Dendritic cell treated with granulocyte-macrophage colony-stimulating factor and Interleukin-4, amounts not matched to agents 40 ng/mL and 50 ng/mL, for 4 days (primary cell): ENCODE measurements at regions not wholly inside any gene's neighbourhood (a gene's known extent, or its start where the extent isn't known, plus 50 kb on each side); places are given as distances from the start of the nearest gene placed in this dataset.
"Not testable (repeated sequence)": the region's sequence is repeated elsewhere in the genome, so short reads cannot be mapped to it uniquely, and the experiment has no call there.

Experiments
- H3K27ac Mint-ChIP-seq: one replicate; pipeline ENCODE4 v1.8.0; 2022; ENCODE audit warnings: mild to moderate bottlenecking, mixed read lengths
- H3K27me3 Mint-ChIP-seq: one replicate; pipeline ENCODE4 v1.8.0; 2022; ENCODE audit warnings: mild to moderate bottlenecking, mixed read lengths
- H3K36me3 Mint-ChIP-seq: one replicate; pipeline ENCODE4 v1.8.0; 2022; ENCODE audit warnings: low read depth, mixed read lengths
- H3K4me1 Mint-ChIP-seq: one replicate; pipeline ENCODE4 v1.8.0; 2022; ENCODE audit warnings: low read depth, mixed read lengths
- H3K4me3 Mint-ChIP-seq: one replicate; pipeline ENCODE4 v1.8.0; 2022; ENCODE audit warnings: mild to moderate bottlenecking, moderate library complexity, mixed read lengths
- H3K9me3 Mint-ChIP-seq: one replicate; pipeline ENCODE4 v1.8.0; 2022; ENCODE audit warnings: mixed read lengths
- intact Hi-C: fragments of 100-400 bp; cut with micrococcal nuclease; formaldehyde crosslinking; loops from one replicate; pipeline ENCODE4 v1.15.0; 2022

GRCh38 chr6:119523556-119523955, 174.0 kb upstream of the MAN1A1 start:
- H3K4me3 Mint-ChIP-seq = no peak overlapping the region
- no peak overlapping the region for H3K27ac Mint-ChIP-seq
- no peaks in the 10 kb centered on the region for H3K4me1 Mint-ChIP-seq
- H3K36me3 Mint-ChIP-seq = no peaks in the 10 kb centered on the region
- intact Hi-C loops = no loop called here
- no peaks in the 10 kb centered on the region for H3K27me3 Mint-ChIP-seq
- no peaks in the 10 kb centered on the region for H3K9me3 Mint-ChIP-seq

- Mint-ChIP-seq H3K36me3 (no peaks in the 10 kb centered on the region), H3K4me1 (no peaks in the 10 kb centered on the region), H3K9me3 (no peaks in the 10 kb centered on the region), H3K27me3 (no peaks in the 10 kb centered on the region), H3K27ac (no peak overlapping the region), H3K4me3 (no peak overlapping the region)
- intact Hi-C loops = no loop called here
Measured at GRCh38 chr6:119521251-119521650, 171.7 kb upstream of the MAN1A1 start.

GRCh38 chr6:119517428-119517827, 167.9 kb upstream of the MAN1A1 start:
- H3K4me1 Mint-ChIP-seq = no peaks in the 10 kb centered on the region
- no peaks in the 10 kb centered on the region for H3K36me3 Mint-ChIP-seq
- H3K27ac Mint-ChIP-seq = no peak overlapping the region
- intact Hi-C loops = no loop called here
- no peaks in the 10 kb centered on the region for H3K27me3 Mint-ChIP-seq
- H3K4me3 Mint-ChIP-seq = no peak overlapping the region
- no peaks in the 10 kb centered on the region for H3K9me3 Mint-ChIP-seq

- Mint-ChIP-seq H3K9me3 (no peaks in the 10 kb centered on the region), H3K27me3 (no peaks in the 10 kb centered on the region), H3K4me3 (no peak overlapping the region), H3K36me3 (no peaks in the 10 kb centered on the region), H3K27ac (no peak overlapping the region), H3K4me1 (no peaks in the 10 kb centered on the region)
- intact Hi-C loops = no loop called here
Measured at GRCh38 chr6:119514345-119514744, 164.8 kb upstream of the MAN1A1 start.

DNA sequence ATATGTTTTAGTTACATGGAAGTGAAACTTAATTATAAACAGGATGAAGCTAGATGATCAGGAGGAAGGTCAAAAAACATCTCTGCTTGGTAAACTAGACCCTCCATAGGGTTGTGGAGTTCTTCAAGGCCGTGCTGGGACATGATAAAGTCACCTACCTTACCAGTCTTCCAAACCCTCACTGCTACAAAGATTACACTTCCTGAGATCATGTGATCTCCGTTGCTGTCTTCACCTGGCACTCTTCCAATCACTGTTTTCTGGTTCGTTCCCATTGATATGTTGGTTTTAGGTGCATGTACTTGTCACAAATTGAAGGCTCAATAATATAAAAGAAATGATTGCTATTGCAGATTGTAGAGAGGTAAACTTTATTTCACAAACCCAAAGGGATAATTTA, 161.5 kb upstream of the MAN1A1 start:
- no peak overlapping the region for H3K4me3 Mint-ChIP-seq
- H3K27ac Mint-ChIP-seq = no peak overlapping the region
- intact Hi-C loops = no loop called here
- no peaks in the 10 kb centered on the region for H3K9me3 Mint-ChIP-seq
- H3K4me1 Mint-ChIP-seq = no peaks in the 10 kb centered on the region
- no peaks in the 10 kb centered on the region for H3K27me3 Mint-ChIP-seq
- no peaks in the 10 kb centered on the region for H3K36me3 Mint-ChIP-seq

- H3K4me3 Mint-ChIP-seq = no peak overlapping the region
- H3K27me3 Mint-ChIP-seq = no peaks in the 10 kb centered on the region
- H3K36me3 Mint-ChIP-seq = no peaks in the 10 kb centered on the region
- no peak overlapping the region for H3K27ac Mint-ChIP-seq
- H3K9me3 Mint-ChIP-seq = no peaks in the 10 kb centered on the region
- no peaks in the 10 kb centered on the region for H3K4me1 Mint-ChIP-seq
- intact Hi-C loops = no loop called here
Measured at GRCh38 chr6:119510246-119510645, 160.7 kb upstream of the MAN1A1 start.

DNA sequence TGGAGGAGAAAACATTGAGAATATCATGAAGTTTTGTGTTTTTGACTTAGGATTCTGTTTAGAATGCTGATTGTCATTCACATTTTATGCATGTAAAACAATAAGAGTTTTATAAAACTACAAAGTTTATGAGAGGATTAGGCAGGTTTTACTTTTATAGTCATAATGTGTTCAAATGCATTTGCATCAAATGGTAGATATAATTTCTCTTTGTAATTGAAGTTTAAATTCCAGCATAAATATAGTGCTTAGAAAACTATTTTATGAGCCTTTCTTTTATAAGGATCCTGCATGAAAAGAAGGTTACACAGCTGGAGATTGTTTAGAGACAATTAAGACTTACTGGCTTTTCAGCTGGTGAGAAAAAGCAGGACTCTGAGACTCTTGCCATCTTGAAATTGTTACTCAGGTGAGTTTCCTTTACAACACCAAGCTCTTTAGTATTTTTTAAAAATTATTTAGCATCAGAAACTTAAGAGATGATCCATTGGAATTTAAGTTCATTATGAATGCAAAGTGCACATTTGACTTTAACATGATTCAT, 157.1 kb upstream of the MAN1A1 start:
- no peak overlapping the region for H3K4me3 Mint-ChIP-seq
- no peaks in the 10 kb centered on the region for H3K27me3 Mint-ChIP-seq
- intact Hi-C loops = no loop called here
- no peaks in the 10 kb centered on the region for H3K9me3 Mint-ChIP-seq
- H3K27ac Mint-ChIP-seq = no peak overlapping the region
- no peaks in the 10 kb centered on the region for H3K36me3 Mint-ChIP-seq
- peaks cover 8% of the 10 kb centered on the region for H3K4me1 Mint-ChIP-seq

- Mint-ChIP-seq H3K27ac (no peak overlapping the region), H3K27me3 (no peaks in the 10 kb centered on the region), H3K36me3 (no peaks in the 10 kb centered on the region), H3K9me3 (no peaks in the 10 kb centered on the region), H3K4me3 (no peak overlapping the region), H3K4me1 (peaks cover 8% of the 10 kb centered on the region)
- intact Hi-C loops = no loop called here
Measured at GRCh38 chr6:119501798-119502483, 152.4 kb upstream of the MAN1A1 start.

GRCh38 chr6:119499797-119500196, 150.2 kb upstream of the MAN1A1 start:
- Mint-ChIP-seq H3K4me1 (peaks cover 8% of the 10 kb centered on the region), H3K27me3 (no peaks in the 10 kb centered on the region), H3K9me3 (no peaks in the 10 kb centered on the region), H3K4me3 (no peak overlapping the region), H3K27ac (no peak overlapping the region), H3K36me3 (no peaks in the 10 kb centered on the region)
- intact Hi-C loops = no loop called here

GRCh38 chr6:119497988-119498727, 148.6 kb upstream of the MAN1A1 start:
- Mint-ChIP-seq H3K27ac (no peak overlapping the region), H3K4me3 (no peak overlapping the region), H3K4me1 (peaks cover 8% of the 10 kb centered on the region), H3K27me3 (no peaks in the 10 kb centered on the region), H3K36me3 (no peaks in the 10 kb centered on the region), H3K9me3 (no peaks in the 10 kb centered on the region)
- intact Hi-C loops = no loop called here

DNA sequence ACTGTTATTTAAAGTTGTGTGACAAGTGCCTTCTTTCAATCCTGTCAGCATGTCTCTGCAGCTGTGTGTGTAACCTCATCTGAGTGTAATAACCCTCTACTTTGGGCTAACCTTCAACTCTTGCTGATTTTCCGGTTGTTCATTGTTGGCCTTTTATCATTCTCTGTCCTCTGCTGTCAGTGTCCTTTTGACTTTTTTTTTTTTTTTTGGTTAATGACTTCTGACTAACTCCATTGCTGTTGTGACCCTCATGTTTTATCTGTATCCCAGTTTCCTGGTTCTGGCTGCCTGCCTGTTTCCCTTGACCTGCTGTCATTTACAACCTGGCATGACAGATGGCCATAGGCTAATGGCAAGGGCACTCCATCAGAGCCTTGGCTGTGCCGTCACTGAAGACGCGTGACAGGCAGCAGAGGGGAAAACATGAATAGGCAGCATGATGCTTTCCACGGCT, 145.7 kb upstream of the MAN1A1 start:
- intact Hi-C loops = no loop called here
- Mint-ChIP-seq H3K36me3 (no peaks in the 10 kb centered on the region), H3K27me3 (no peaks in the 10 kb centered on the region), H3K9me3 (no peaks in the 10 kb centered on the region), H3K4me1 (no peaks in the 10 kb centered on the region), H3K4me3 (no peak overlapping the region), H3K27ac (no peak overlapping the region)

GRCh38 chr6:119493980-119494379, 144.4 kb upstream of the MAN1A1 start:
- intact Hi-C loops = no loop called here
- H3K27ac Mint-ChIP-seq = no peak overlapping the region

DNA sequence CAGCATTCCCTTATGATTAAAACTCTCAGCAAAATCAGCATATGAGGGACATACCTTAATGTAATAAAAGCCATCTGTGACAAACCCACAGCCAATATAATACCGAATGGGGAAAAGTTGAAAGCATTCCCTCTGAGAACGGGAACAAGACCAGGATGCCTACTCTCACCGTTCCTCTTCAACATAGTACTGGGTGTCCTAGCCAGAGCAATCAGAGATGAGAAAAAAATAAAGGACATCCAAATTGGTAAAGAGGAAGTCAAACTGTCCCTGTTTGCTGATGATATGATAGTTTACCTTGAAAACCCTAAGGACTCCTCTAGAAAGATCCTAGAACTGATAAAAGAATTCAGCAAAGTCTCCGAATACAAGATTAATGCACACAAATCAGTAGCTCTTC, 141.6 kb upstream of the MAN1A1 start:
- intact Hi-C loops, H3K27me3 Mint-ChIP-seq, H3K9me3 Mint-ChIP-seq, H3K4me3 Mint-ChIP-seq, H3K36me3 Mint-ChIP-seq, H3K27ac Mint-ChIP-seq, H3K4me1 Mint-ChIP-seq: not testable (repeated sequence)

More at GRCh38 chr6:119493980-119494379, 144.4 kb upstream of the MAN1A1 start:
- no peaks in the 10 kb centered on the region for H3K36me3 Mint-ChIP-seq
- no peaks in the 10 kb centered on the region for H3K9me3 Mint-ChIP-seq
- no peaks in the 10 kb centered on the region for H3K27me3 Mint-ChIP-seq
- no peak overlapping the region for H3K4me3 Mint-ChIP-seq
- no peaks in the 10 kb centered on the region for H3K4me1 Mint-ChIP-seq

GRCh38 chr6:119490050-119490449, 140.5 kb upstream of the MAN1A1 start:
- H3K27me3 Mint-ChIP-seq, H3K36me3 Mint-ChIP-seq, H3K4me1 Mint-ChIP-seq, H3K27ac Mint-ChIP-seq, H3K9me3 Mint-ChIP-seq, H3K4me3 Mint-ChIP-seq, intact Hi-C loops: not testable (repeated sequence)
